ENCODE measurements at regions not wholly inside any gene's neighbourhood (a gene's known extent, or its start where the extent isn't known, plus 50 kb on each side); places are given as distances from the start of the nearest gene placed in this dataset.
"Not testable (repeated sequence)": the region's sequence is repeated elsewhere in the genome, so short reads cannot be mapped to it uniquely, and the experiment has no call there.

DNA sequence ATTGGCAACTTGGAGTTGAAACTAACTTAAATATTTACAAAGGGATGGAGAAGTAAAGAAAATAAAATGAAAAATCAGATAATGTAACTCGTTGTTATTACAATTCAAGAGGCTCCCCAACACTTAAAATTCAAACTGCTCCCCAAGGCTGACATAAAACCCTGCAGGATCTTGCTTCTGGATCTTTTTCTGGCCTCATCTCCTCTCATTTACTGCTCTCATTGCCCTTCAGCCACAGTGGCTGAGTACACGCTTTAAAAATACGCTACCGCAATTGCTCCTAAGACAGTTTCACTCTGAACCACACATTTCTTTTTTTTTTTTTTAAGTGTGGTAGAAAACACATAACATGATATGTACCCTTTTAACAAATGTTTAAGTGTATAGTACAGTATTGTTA, 718.1 kb upstream of the ANO3 start:
- no peak for DNase-seq (ENCODE audit: low read depth in 2 of 2)

DNA sequence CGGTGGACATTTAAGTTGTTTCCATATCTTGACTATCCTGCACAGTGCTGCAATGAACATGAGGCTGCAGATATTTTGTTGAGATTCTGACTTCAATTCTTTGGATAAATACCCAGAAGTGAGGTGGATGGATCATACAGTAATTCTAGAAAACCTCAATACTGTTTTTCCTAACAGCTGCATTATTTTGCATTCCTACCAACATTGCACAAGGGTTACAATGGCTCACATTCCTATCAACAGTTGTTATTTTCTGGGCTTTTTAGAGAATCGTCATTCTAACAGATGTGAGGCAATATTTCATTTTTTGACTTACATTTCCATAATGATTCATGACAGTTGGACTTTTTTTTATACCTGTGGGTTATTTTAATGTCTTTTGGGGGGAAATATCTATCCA, 716.9 kb upstream of the ANO3 start:
- DNase-seq (ENCODE audit: low read depth in 2 of 2) = no peak

DNA sequence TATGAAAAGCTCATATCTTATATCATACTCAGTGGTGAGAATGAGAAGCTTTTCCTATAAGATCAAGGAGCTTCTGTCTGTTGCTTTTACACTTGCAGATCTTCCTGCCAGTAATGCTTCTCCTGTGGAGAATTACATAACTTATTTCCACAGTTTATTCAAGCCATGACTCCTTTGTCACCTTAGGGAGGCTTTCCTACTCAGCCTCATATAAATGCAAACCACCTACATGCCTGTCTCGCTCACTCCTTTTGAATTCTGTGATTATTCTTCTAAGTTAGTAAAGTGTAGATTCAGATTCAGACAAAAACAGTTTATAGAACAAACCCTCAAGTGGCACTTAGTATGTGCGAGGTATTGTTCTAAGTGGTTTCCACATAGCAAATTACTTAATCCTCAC, 716.1 kb upstream of the ANO3 start:
- DNase-seq (ENCODE audit: low read depth in 2 of 2) = no peak

DNA sequence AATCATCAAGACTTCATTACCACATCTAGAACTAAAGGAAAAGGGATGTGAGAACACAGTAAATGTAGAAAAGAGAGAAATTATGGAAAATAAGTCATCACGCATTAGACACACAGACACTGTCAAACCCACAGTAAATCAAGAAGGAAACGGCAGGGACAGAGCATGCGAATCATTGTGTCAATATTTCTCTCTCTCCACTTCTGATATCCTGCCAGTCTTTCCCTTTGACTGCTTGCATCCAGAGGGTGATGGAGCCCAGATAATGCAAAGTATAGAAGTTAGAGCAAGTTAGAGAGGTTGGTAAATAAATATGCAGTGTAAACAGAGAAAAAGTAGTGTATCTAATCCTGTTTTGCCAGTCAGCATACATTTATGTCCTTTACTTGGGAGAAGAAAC, 706.8 kb upstream of the ANO3 start:
- DNase-seq (ENCODE audit: low read depth in 2 of 2) = no peak

- DNase-seq (ENCODE audit: low read depth in 2 of 2) = no peak
Observed at GRCh38 chr11:25628030-25628429, 703.9 kb upstream of the ANO3 start.

DNA sequence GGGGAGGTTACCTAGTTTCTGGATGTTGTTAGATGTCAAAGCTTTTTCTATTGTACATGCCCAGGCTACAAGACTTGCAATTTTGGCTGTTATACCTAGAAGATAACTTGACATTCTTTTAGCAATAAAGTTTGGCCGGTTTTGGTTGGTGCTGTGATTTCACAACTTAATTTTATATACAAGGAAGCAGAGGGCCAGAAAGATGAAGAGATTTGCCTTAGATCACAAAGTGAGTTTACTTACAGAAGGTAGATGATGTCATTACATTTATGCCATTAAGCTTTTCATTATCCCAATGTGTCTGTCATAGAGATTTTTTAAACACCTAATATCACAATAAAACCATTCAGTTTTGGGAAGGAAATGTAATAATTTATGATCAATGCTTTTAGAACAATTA, 698.7 kb upstream of the ANO3 start:
- DNase-seq (ENCODE audit: low read depth in 2 of 2) = no peak

DNA sequence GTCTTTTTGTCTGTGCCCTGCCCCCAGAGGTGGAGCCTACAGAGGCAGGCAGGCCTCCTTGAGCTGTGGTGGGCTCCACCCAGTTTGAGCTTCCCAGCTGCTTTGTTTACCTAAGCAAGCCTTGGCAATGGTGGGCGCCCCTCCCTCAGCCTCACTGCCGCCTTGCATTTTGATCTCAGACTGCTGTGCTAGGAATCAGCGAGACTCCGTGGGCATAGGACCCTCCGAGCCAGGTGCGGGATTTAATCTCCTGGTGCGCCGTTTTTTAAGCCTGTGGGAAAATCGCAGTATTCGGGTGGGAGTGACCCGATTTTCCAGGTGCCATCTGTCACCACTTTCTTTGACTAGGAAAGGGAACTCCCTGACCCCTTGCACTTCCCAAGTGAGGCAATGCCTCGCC, 682.7 kb upstream of the ANO3 start:
- DNase-seq (ENCODE audit: low read depth in 2 of 2) = not testable (repeated sequence)

DNA sequence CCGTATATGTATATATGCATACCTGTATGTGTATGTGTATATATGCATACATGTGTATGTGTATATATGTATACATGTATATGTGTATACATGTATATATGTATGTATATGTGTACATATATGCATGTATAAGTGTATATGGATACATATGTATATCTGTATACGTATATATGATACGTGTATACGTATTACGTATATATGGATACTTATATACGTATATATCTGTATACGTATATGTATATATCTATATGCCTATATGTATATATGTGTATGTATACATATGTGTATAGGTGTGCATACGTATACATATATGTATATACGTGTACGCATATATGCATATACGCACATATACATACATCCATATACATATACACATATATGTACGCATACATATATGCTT, 681.6 kb upstream of the ANO3 start:
- DNase-seq (ENCODE audit: low read depth in 2 of 2) = no peak

- DNase-seq (ENCODE audit: low read depth in 2 of 2) = no peak
Observed at GRCh38 chr11:25655636-25656035, 676.3 kb upstream of the ANO3 start.

DNA sequence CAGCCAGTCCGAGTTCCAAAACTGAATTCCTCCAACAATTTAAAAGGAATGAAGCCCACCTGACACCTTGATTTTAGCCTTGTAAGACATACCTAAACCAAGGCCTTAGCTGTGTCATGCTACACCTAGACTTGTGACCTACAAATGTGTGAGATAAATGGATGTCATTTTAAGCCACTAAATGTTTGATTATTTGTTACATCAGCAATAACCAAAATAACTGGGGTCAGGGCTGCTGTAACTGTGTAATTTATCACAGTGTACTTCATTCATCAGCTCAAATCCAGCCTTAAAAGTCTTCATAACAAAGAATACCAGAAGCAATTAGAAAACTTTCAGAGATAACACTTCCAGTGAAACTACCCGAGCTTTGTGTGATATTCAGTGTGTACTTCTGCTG, 673.0 kb upstream of the ANO3 start:
- no peak for DNase-seq (ENCODE audit: low read depth in 2 of 2)

DNA sequence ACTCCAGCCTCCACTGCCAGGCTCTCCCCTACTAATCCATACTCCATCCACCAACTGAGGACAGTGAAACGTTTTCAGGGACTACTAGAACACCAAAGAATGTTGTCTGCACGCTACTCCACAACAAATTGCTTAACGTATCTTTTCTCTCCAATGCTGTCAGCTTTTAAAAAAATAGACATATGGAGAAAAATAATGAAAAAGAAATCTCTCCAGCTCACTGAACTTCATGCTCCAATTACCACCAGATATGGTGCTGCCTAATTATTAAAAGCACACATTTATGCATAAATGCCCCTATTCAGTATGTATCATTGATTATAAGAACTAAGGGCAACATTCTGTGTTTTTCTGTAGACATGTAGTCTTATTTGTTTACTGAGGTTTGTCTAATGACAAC, 672.2 kb upstream of the ANO3 start:
- no peak for DNase-seq (ENCODE audit: low read depth in 2 of 2)

DNA sequence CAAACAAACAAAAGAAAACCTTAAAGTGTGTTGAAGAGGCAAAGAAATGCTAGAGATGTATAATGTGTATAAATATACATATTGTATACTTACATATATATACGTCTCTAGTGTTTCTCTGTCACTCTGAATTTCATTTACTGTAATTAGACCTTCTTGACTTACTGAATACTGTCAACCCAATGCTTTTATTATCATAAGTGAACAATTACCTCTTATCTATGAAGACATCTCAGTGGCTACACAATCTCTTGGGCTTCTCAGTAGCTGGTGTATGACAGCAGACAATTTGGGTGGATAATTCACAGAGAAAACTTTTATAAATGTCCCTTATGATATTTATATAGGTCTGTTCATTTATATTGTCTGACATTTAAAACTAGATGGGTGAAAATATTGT, 664.1 kb upstream of the ANO3 start:
- no peak for DNase-seq (ENCODE audit: low read depth in 2 of 2)

DNA sequence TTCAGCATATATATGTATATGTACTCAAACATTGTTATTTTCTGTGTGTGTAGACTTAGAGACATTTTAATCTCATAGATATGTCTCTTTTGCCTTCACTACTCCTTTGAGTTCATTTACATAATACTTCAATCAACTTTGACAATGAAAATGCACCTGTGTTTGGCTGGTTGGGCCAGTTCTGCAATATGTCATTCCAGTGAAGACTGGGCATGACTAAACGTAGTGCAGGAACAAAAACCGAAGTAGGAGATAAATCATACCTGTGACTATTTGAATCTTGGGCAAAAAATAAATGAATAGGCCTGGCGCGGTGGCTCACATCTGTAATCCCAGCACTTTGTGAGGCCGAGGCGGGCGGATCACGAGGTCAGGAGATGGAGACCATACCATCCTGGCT, 640.0 kb upstream of the ANO3 start:
- DNase-seq (ENCODE audit: low read depth in 2 of 2) = no peak

- no peak for DNase-seq (ENCODE audit: low read depth in 2 of 2)
Observed at GRCh38 chr11:25702417-25702816, 629.5 kb upstream of the ANO3 start.

GRCh38 chr11:25710975-25711374, 621.0 kb upstream of the ANO3 start:
- DNase-seq (ENCODE audit: low read depth in 2 of 2) = no peak

GRCh38 chr11:25727944-25728343, 604.0 kb upstream of the ANO3 start:
- DNase-seq (ENCODE audit: low read depth in 2 of 2) = no peak

DNA sequence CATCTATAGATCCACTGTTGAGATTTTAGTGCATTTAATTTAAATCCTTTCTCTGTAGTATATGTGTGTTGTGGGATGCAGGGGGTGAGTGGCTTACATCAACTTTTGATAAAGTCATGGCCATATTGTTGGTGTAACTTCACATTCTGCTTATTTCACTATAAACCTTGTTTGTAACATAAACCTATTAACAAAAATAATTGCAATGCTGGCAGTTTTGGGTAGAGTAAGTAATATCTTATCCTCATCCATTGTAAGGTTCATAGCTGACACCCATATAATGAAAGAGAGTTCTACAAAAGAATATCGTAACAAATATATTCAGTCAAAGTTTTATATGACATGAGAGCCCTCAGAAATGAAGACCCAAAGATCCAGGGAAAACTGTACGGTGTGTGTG, 601.7 kb upstream of the ANO3 start:
- no peak for DNase-seq (ENCODE audit: low read depth in 2 of 2)

DNA sequence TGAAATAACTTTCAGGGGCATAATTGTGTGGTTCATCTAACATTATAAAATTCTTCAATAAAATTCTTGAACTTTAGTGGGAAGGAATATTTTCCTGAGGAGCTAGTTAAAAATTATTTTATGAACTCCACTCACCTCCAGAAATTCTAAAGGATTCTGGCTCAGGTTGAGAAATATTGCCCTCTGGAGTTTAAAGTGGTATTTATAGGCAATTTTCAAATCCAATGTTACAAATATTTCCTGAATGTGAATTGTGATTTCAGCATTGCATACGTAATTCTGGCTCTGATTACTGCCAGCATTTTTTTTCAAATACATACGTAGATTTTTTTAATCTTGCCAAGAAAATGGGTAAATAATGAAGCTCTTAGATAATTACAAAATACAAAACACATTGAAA, 598.2 kb upstream of the ANO3 start:
- no peak for DNase-seq (ENCODE audit: low read depth in 2 of 2)

- no peak for DNase-seq (ENCODE audit: low read depth in 2 of 2)
Observed at GRCh38 chr11:25734591-25735211, 597.2 kb upstream of the ANO3 start.

DNA sequence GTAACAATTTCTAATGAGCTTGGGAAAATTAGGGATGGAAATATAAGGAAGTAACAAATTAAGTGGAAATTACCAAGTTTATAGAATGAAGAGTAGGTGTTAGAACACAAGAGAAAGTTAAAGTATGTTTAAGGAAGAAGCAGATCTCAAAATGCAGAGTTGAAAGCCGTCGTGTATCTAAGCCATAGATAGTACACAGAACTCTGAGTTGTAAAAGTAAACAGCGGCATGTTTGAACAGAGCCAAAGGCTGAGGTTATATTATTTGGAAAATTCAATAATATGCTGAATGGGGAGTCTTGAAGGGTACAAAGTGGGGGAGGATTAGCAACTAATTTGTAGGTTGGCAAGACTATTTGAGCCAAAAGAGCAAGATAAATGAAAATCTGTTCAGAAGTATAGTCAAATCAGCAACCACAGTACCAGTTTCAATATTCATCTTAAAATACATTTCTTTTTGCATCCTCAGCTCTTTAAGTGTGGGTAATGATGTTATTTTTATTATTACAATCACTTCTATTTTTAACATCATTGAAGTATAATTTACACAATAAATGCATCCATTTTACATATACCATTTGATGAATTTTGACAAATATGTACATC, 594.8 kb upstream of the ANO3 start:
- no peak for DNase-seq (ENCODE audit: low read depth in 2 of 2)

GRCh38 chr11:25741886-25742285, 590.0 kb upstream of the ANO3 start:
- DNase-seq (ENCODE audit: low read depth in 2 of 2) = no peak

DNA sequence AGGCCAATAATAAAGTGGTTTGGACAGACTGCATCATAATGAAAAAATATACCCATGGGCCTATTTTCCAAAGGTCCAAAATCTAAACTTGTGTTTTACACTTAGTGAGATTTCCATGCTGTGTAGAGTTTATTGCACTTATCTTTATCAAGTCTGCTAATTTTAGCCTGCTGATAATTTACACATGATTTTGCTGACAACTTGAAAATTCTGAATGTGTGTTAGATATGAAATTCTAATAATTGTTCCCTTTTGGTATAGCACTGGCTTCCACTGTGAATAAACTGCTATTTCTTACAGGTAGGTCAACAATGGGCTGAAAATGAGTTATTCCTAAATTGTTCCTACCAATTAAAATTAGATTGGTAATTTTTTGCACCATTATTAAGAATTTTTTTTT, 589.1 kb upstream of the ANO3 start:
- no peak for DNase-seq (ENCODE audit: low read depth in 2 of 2)

DNA sequence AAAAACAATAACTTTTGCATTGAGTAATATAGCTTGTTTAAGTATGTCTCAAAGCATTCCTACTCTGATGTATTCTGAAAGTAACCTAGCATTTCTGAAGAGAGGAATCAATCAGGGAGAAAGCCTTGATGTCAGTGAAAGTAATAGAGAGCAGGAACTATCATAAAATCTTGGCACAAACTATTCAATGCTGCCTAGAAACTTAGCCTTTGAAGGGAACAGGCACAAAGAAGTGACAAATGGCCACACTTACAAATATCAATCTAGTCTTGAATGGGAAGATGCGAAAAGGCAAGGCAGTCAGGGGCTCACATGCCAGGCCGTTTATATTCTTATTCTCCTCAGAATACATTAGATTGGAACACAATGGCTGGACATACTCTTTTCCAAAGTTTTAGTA, 576.5 kb upstream of the ANO3 start:
- no peak for DNase-seq (ENCODE audit: low read depth in 2 of 2)

GRCh38 chr11:25755918-25756584, 575.9 kb upstream of the ANO3 start:
- DNase-seq (ENCODE audit: low read depth in 2 of 2) = no peak
